ENCODE measurements at regions not wholly inside any gene's neighbourhood (a gene's known extent, or its start where the extent isn't known, plus 50 kb on each side); places are given as distances from the start of the nearest gene placed in this dataset.

- Histone ChIP-seq H3K9ac (ENCODE audit: extremely low read depth, low read length, poor library complexity, severe bottlenecking) (no peak overlapping the region), H3K4me1 (ENCODE audit: control insufficient read depth, insufficient read depth, low read length) (no peaks in the 10 kb centered on the region), H3K27me3 (ENCODE audit: control insufficient read depth, insufficient read depth, low read length, poor library complexity, severe bottlenecking) (no peaks in the 10 kb centered on the region), H3K4me3 (ENCODE audit: low read length) (no peak overlapping the region), H3K36me3 (ENCODE audit: control insufficient read depth, insufficient read depth, low read length) (no peaks in the 10 kb centered on the region), H3K9me3 (ENCODE audit: control insufficient read depth, low read length) (no peaks in the 10 kb centered on the region), H3K27ac (ENCODE audit: low read depth, low read length) (no peak overlapping the region)
- Mint-ChIP-seq H3K27ac (no peak overlapping the region), H3K36me3 (ENCODE audit: low read depth) (no peaks in the 10 kb centered on the region), H3K4me3 (no peak overlapping the region), H3K4me1 (no peaks in the 10 kb centered on the region), H3K27me3 (ENCODE audit: insufficient read depth) (peaks cover 18% of the 10 kb centered on the region), H3K9me3 (no peaks in the 10 kb centered on the region)
- no peak for TF ChIP-seq CTCF (conservative IDR thresholded peaks at IDR 0.05)
- 94 to 100% methylated on average over 2 to 3 of the region's 3 CpGs for WGBS, 2 experiments (ENCODE audit: insufficient coverage in 1 of 2, insufficient read length in 1 of 2)
- no peak for DNase-seq
Measured at GRCh38 chr11:79829891-79830290, 389.1 kb upstream of the TENM4 start.

GRCh38 chr11:79822766-79823165 lies 381.9 kb upstream of the TENM4 start:
- TF ChIP-seq CTCF (conservative IDR thresholded peaks at IDR 0.05), result no peak
- Histone ChIP-seq H3K36me3 (ENCODE audit: control insufficient read depth, insufficient read depth, low read length) (no peaks in the 10 kb centered on the region), H3K27me3 (ENCODE audit: control insufficient read depth, insufficient read depth, low read length, poor library complexity, severe bottlenecking) (no peaks in the 10 kb centered on the region), H3K9me3 (ENCODE audit: control insufficient read depth, low read length) (peaks cover 4% of the 10 kb centered on the region), H3K4me1 (ENCODE audit: control insufficient read depth, insufficient read depth, low read length) (no peaks in the 10 kb centered on the region), H3K27ac (ENCODE audit: low read depth, low read length) (no peak overlapping the region), H3K4me3 (ENCODE audit: low read length) (no peak overlapping the region), H3K9ac (ENCODE audit: extremely low read depth, low read length, poor library complexity, severe bottlenecking) (no peak overlapping the region)
- WGBS, 2 experiments (ENCODE audit: insufficient coverage in 1 of 2, insufficient read length in 1 of 2), result 94% methylated on average over 3 of the region's 3 CpGs; no CpG with 5 or more reads in 1 of the 2 experiments
- peaks cover 3% of the 10 kb centered on the region for H3K9me3 Mint-ChIP-seq
- H3K4me1 Mint-ChIP-seq, result no peaks in the 10 kb centered on the region
- no peak overlapping the region for H3K4me3 Mint-ChIP-seq
- H3K27me3 Mint-ChIP-seq (ENCODE audit: insufficient read depth), result peaks cover 4% of the 10 kb centered on the region
- no peak for DNase-seq
- no peaks in the 10 kb centered on the region for H3K36me3 Mint-ChIP-seq (ENCODE audit: low read depth)
- no peak overlapping the region for H3K27ac Mint-ChIP-seq

- Histone ChIP-seq H3K27me3 (ENCODE audit: control insufficient read depth, insufficient read depth, low read length, poor library complexity, severe bottlenecking) (no peaks in the 10 kb centered on the region), H3K36me3 (ENCODE audit: control insufficient read depth, insufficient read depth, low read length) (no peaks in the 10 kb centered on the region), H3K27ac (ENCODE audit: low read depth, low read length) (no peak overlapping the region), H3K4me1 (ENCODE audit: control insufficient read depth, insufficient read depth, low read length) (no peaks in the 10 kb centered on the region), H3K4me3 (ENCODE audit: low read length) (no peak overlapping the region), H3K9me3 (ENCODE audit: control insufficient read depth, low read length) (peaks cover 8% of the 10 kb centered on the region), H3K9ac (ENCODE audit: extremely low read depth, low read length, poor library complexity, severe bottlenecking) (no peak overlapping the region)
- no peak for TF ChIP-seq CTCF (conservative IDR thresholded peaks at IDR 0.05)
- peaks cover 13% of the 10 kb centered on the region for H3K4me1 Mint-ChIP-seq
- 71 to 75% methylated on average over 3 of the region's 3 CpGs for WGBS, 2 experiments (ENCODE audit: insufficient coverage in 1 of 2, insufficient read length in 1 of 2)
- no peak overlapping the region for H3K4me3 Mint-ChIP-seq
- H3K27ac Mint-ChIP-seq, result no peak overlapping the region
- DNase-seq, result no peak
- peaks cover 40% of the 10 kb centered on the region for H3K27me3 Mint-ChIP-seq (ENCODE audit: insufficient read depth)
- H3K36me3 Mint-ChIP-seq (ENCODE audit: low read depth), result no peaks in the 10 kb centered on the region
- peaks cover 9% of the 10 kb centered on the region for H3K9me3 Mint-ChIP-seq
Measured at GRCh38 chr11:79813551-79813950, 372.7 kb upstream of the TENM4 start.

Data from endodermal cell (in vitro differentiated cells).